HFFc6 (cell line): ENCODE measurements at regions not wholly inside any gene's neighbourhood (a gene's known extent, or its start where the extent isn't known, plus 50 kb on each side); places are given as distances from the start of the nearest gene placed in this dataset.
"Not testable (repeated sequence)": the region's sequence is repeated elsewhere in the genome, so short reads cannot be mapped to it uniquely, and the experiment has no call there.

Source experiments
- DNase-seq: peaks from one replicate; pipeline ENCODE4 v3.0.0-alpha.2; 2018
- H3K27ac Mint-ChIP-seq: 2 replicates; pipeline ENCODE4 v1.8.0; 2020; ENCODE audit warnings: mild to moderate bottlenecking, mixed read lengths
- H3K27me3 Mint-ChIP-seq: 2 replicates; pipeline ENCODE4 v1.8.0; 2021; ENCODE audit warnings: mild to moderate bottlenecking, moderate library complexity, mixed read lengths; ENCODE audit not compliant: insufficient read depth
- H3K36me3 Mint-ChIP-seq: 2 replicates; pipeline ENCODE4 v1.8.0; 2021; ENCODE audit warnings: low read depth, mixed read lengths
- H3K4me1 Mint-ChIP-seq: 2 replicates; pipeline ENCODE4 v1.8.0; 2020; ENCODE audit warnings: low read depth, mixed read lengths
- H3K4me3 Mint-ChIP-seq: 2 replicates; pipeline ENCODE4 v1.8.0; 2020; ENCODE audit warnings: mild to moderate bottlenecking, moderate library complexity, mixed read lengths
- H3K9me3 Mint-ChIP-seq: 2 replicates; pipeline ENCODE4 v1.8.0; 2020; ENCODE audit warnings: mild to moderate bottlenecking, mixed read lengths
- CTCF ChIP-seq: fragments of 200-600 bp; sonication (generic); IDR thresholded peaks from 2 replicates; pipeline ENCODE4 v1.5.0; 2021; ENCODE audit warnings: antibody characterized with exemption, mild to moderate bottlenecking

- DNase-seq: no peak
- Mint-ChIP-seq H3K36me3 (no peaks in the 10 kb centered on the region), H3K4me1 (peaks cover 29% of the 10 kb centered on the region), H3K4me3 (no peak overlapping the region), H3K9me3 (no peaks in the 10 kb centered on the region; the same call in 1 of the 2 replicates), H3K27ac (no peak overlapping the region; the same call in 1 of the 2 replicates), H3K27me3 (peaks cover 4% of the 10 kb centered on the region)
- no peak for TF ChIP-seq CTCF
Measured at GRCh38 chr10:125407557-125407956, 247.2 kb upstream of the CTBP2 start.

GRCh38 chr10:125407000-125407502, 246.7 kb upstream of the CTBP2 start:
- Mint-ChIP-seq H3K4me1 (peaks cover 24% of the 10 kb centered on the region), H3K27ac (peak overlapping the region; percentile 40; the same call in 1 of the 2 replicates), H3K36me3 (no peaks in the 10 kb centered on the region), H3K9me3 (no peaks in the 10 kb centered on the region; the same call in 1 of the 2 replicates), H3K4me3 (no peak overlapping the region), H3K27me3 (peaks cover 4% of the 10 kb centered on the region)
- peak; percentile 53 for DNase-seq
- TF ChIP-seq CTCF: no peak

- H3K4me3 Mint-ChIP-seq, DNase-seq, H3K9me3 Mint-ChIP-seq, H3K36me3 Mint-ChIP-seq, H3K27me3 Mint-ChIP-seq, H3K27ac Mint-ChIP-seq: not testable (repeated sequence)
- peaks cover 19% of the 10 kb centered on the region for H3K4me1 Mint-ChIP-seq
Measured at GRCh38 chr10:125404902-125405301, 244.5 kb upstream of the CTBP2 start.

GRCh38 chr10:125401462-125401861, 241.1 kb upstream of the CTBP2 start:
- no peak for DNase-seq
- peaks cover 4% of the 10 kb centered on the region; the same call in 1 of the 2 replicates for H3K4me1 Mint-ChIP-seq
- no peaks in the 10 kb centered on the region for H3K9me3 Mint-ChIP-seq
- H3K27ac Mint-ChIP-seq: no peak overlapping the region
- H3K27me3 Mint-ChIP-seq: peaks cover 7% of the 10 kb centered on the region
- TF ChIP-seq CTCF: no peak
- no peak overlapping the region for H3K4me3 Mint-ChIP-seq
- no peaks in the 10 kb centered on the region for H3K36me3 Mint-ChIP-seq

- no peak for DNase-seq
- no peak overlapping the region for H3K27ac Mint-ChIP-seq
- H3K9me3 Mint-ChIP-seq: no peaks in the 10 kb centered on the region
- no peak for TF ChIP-seq CTCF
- no peak overlapping the region for H3K4me3 Mint-ChIP-seq
- peaks cover 6% of the 10 kb centered on the region; the same call in 1 of the 2 replicates for H3K4me1 Mint-ChIP-seq
- H3K36me3 Mint-ChIP-seq: no peaks in the 10 kb centered on the region
- H3K27me3 Mint-ChIP-seq: peaks cover 5% of the 10 kb centered on the region
Measured at GRCh38 chr10:125399289-125399688, 238.9 kb upstream of the CTBP2 start.

GRCh38 chr10:125398270-125398669, 237.9 kb upstream of the CTBP2 start:
- Mint-ChIP-seq H3K27me3 (peaks cover 5% of the 10 kb centered on the region), H3K4me3 (no peak overlapping the region), H3K9me3 (no peaks in the 10 kb centered on the region), H3K36me3 (no peaks in the 10 kb centered on the region), H3K4me1 (peaks cover 6% of the 10 kb centered on the region; the same call in 1 of the 2 replicates), H3K27ac (no peak overlapping the region)
- no peak for TF ChIP-seq CTCF
- DNase-seq: no peak
